DOHH2 (cell line): ENCODE measurements at regions not wholly inside any gene's neighbourhood (a gene's known extent, or its start where the extent isn't known, plus 50 kb on each side); places are given as distances from the start of the nearest gene placed in this dataset.

Experiments used
- H3F3A ChIP-seq: fragments of 200-600 bp; sonication (generic), shearing (Covaris generic); 2 replicates; pipeline ENCODE4 v1.6.0; 2016; ENCODE audit warnings: antibody characterized with exemption, mild to moderate bottlenecking; ENCODE audit not compliant: control insufficient read depth, insufficient read depth
- H3K27ac ChIP-seq: fragments of 200-600 bp; sonication (generic); 2 replicates; pipeline ENCODE4 v1.5.1; 2014; ENCODE audit warnings: low read depth, mild to moderate bottlenecking, low read length, moderate library complexity
- H3K27me3 ChIP-seq: fragments of 200-600 bp; sonication (generic); 2 replicates; pipeline ENCODE4 v1.6.1; 2014; ENCODE audit warnings: mild to moderate bottlenecking, low read length, mixed read lengths; ENCODE audit not compliant: control insufficient read depth
- H3K36me3 ChIP-seq: fragments of 200-600 bp; sonication (generic); 2 replicates; pipeline ENCODE4 v1.6.1; 2014; ENCODE audit warnings: mild to moderate bottlenecking, low read length, moderate library complexity, mixed read lengths; ENCODE audit not compliant: control insufficient read depth
- H3K4me1 ChIP-seq: fragments of 200-600 bp; sonication (generic); 2 replicates; pipeline ENCODE4 v1.6.1; 2014; ENCODE audit warnings: mild to moderate bottlenecking, low read length, mixed read lengths; ENCODE audit not compliant: control insufficient read depth
- H3K4me2 ChIP-seq: fragments of 200-600 bp; sonication (generic); 2 replicates; pipeline ENCODE4 v1.6.0; 2014; ENCODE audit warnings: mild to moderate bottlenecking, low read length, moderate library complexity
- H3K4me3 ChIP-seq: fragments of 200-600 bp; sonication (generic); 2 replicates; pipeline ENCODE4 v1.5.1; 2014; ENCODE audit warnings: mild to moderate bottlenecking, low read length, mixed read lengths
- H3K79me2 ChIP-seq: fragments of 200-600 bp; sonication (generic); 2 replicates; pipeline ENCODE4 v1.6.1; 2014; ENCODE audit warnings: mild to moderate bottlenecking, low read length, mixed read lengths; ENCODE audit not compliant: control insufficient read depth
- H3K9me2 ChIP-seq: fragments of 200-600 bp; sonication (generic); replicated peaks from 2 replicates; pipeline ENCODE4 v1.6.1; 2014; ENCODE audit warnings: mild to moderate bottlenecking, low read length, mixed read lengths; ENCODE audit not compliant: control insufficient read depth
- H3K9me3 ChIP-seq: fragments of 200-600 bp; sonication (generic); 2 replicates; pipeline ENCODE4 v1.6.1; 2014; ENCODE audit warnings: antibody characterized with exemption, low read length, mixed read lengths; ENCODE audit not compliant: control insufficient read depth, insufficient read depth
- H4K20me1 ChIP-seq: fragments of 200-600 bp; sonication (generic); 2 replicates; pipeline ENCODE4 v1.6.0; 2014; ENCODE audit warnings: low read depth, mild to moderate bottlenecking, antibody characterized with exemption, low read length, moderate library complexity; ENCODE audit not compliant: control insufficient read depth, insufficient read depth
- CTCF ChIP-seq: fragments of 200-600 bp; sonication (generic); IDR thresholded peaks from one replicate; pipeline ENCODE4 v1.5.1; 2014; ENCODE audit warnings: antibody characterized with exemption, mild to moderate bottlenecking, low read depth, low read length; ENCODE audit not compliant: poor library complexity, severe bottlenecking
- EZH2phosphoT487 ChIP-seq: fragments of 200-600 bp; sonication (generic); IDR thresholded peaks from 2 replicates; pipeline ENCODE4 v1.6.1; 2017; ENCODE audit warnings: borderline replicate concordance, mild to moderate bottlenecking, antibody characterized with exemption, low read length, moderate library complexity, mixed read lengths

GRCh38 chr12:114611145-114612018 lies 72.6 kb downstream of the TBX3 start:
- Histone ChIP-seq H3K27me3 (no peaks in the 10 kb centered on the region), H3K4me2 (no peak overlapping the region), H3K4me1 (no peaks in the 10 kb centered on the region), H3F3A (no peaks in the 10 kb centered on the region), H3K9me3 (no peaks in the 10 kb centered on the region), H3K4me3 (no peak overlapping the region), H3K9me2 (no peaks in the 10 kb centered on the region), H3K36me3 (no peaks in the 10 kb centered on the region), H4K20me1 (no peaks in the 10 kb centered on the region), H3K79me2 (no peaks in the 10 kb centered on the region), H3K27ac (no peak overlapping the region)
- TF ChIP-seq CTCF (no peak), EZH2phosphoT487 (no peak)

- H3K27ac ChIP-seq: no peak overlapping the region
- H3K79me2 ChIP-seq: no peaks in the 10 kb centered on the region
- no peaks in the 10 kb centered on the region for H3K27me3 ChIP-seq
- H3K4me2 ChIP-seq: no peak overlapping the region
- H4K20me1 ChIP-seq: no peaks in the 10 kb centered on the region
- TF ChIP-seq EZH2phosphoT487 (no peak), CTCF (no peak)
- H3K9me2 ChIP-seq: no peaks in the 10 kb centered on the region
- no peaks in the 10 kb centered on the region for H3K4me1 ChIP-seq
- no peaks in the 10 kb centered on the region for H3K36me3 ChIP-seq
- no peaks in the 10 kb centered on the region for H3K9me3 ChIP-seq
- H3K4me3 ChIP-seq: no peak overlapping the region
- no peaks in the 10 kb centered on the region for H3F3A ChIP-seq
Measured at GRCh38 chr12:114608509-114608908, 75.5 kb downstream of the TBX3 start.

- Histone ChIP-seq H4K20me1 (no peaks in the 10 kb centered on the region), H3K4me1 (no peaks in the 10 kb centered on the region), H3K79me2 (no peaks in the 10 kb centered on the region), H3K27ac (no peak overlapping the region), H3K36me3 (no peaks in the 10 kb centered on the region), H3K9me3 (no peaks in the 10 kb centered on the region), H3K9me2 (no peaks in the 10 kb centered on the region), H3K27me3 (no peaks in the 10 kb centered on the region), H3F3A (no peaks in the 10 kb centered on the region), H3K4me2 (no peak overlapping the region), H3K4me3 (no peak overlapping the region)
- no peak for TF ChIP-seq EZH2phosphoT487
- no peak for TF ChIP-seq CTCF
Measured at GRCh38 chr12:114605918-114606317, 78.1 kb downstream of the TBX3 start.
